ENCODE measurements at regions not wholly inside any gene's neighbourhood (a gene's known extent, or its start where the extent isn't known, plus 50 kb on each side); places are given as distances from the start of the nearest gene placed in this dataset.

GRCh38 chr9:109593612-109594011, 95.5 kb upstream of the PTPN3 start:
- intact Hi-C loops (cut with micrococcal nuclease; ENCODE audit: unreplicated experiment), result no loop called here
- Histone ChIP-seq H3K27me3 (replicated peaks; ENCODE audit: insufficient read depth, low read depth, low read length, poor library complexity) (no peaks in the 10 kb centered on the region), H3K9me3 (ENCODE audit: low read depth, low read length, poor library complexity, severe bottlenecking) (no peaks in the 10 kb centered on the region), H3K4me1 (ENCODE audit: insufficient read depth, low read length, poor library complexity, severe bottlenecking) (no peaks in the 10 kb centered on the region), H3K36me3 (ENCODE audit: insufficient read depth, low read length, poor library complexity, severe bottlenecking) (no peaks in the 10 kb centered on the region), H3K4me3 (ENCODE audit: low read depth, low read length, poor library complexity, severe bottlenecking) (no peak overlapping the region), H3K27ac (ENCODE audit: low read depth, low read length, poor library complexity, severe bottlenecking) (no peak overlapping the region)
- no TSS peak for BruUV-seq (replicated peaks)
- no peak for DNase-seq (ENCODE audit: low spot score)
- TF ChIP-seq EZH2 (IDR thresholded peaks at IDR 0.05; ENCODE audit: borderline replicate concordance, low read depth, low read length, poor library complexity, severe bottlenecking) (no peak), CTCF (conservative IDR thresholded peaks at IDR 0.05; ENCODE audit: low read depth, low read length) (no peak)
- ChIA-PET POLR2A (ENCODE audit: low non-redundant PET) (no interaction called here), CTCF (no interaction called here)

- TF ChIP-seq EZH2 (IDR thresholded peaks at IDR 0.05; ENCODE audit: borderline replicate concordance, low read depth, low read length, poor library complexity, severe bottlenecking) (no peak), CTCF (conservative IDR thresholded peaks at IDR 0.05; ENCODE audit: low read depth, low read length) (no peak)
- no peak overlapping the region for H3K27ac ChIP-seq (ENCODE audit: low read depth, low read length, poor library complexity, severe bottlenecking)
- no peak overlapping the region for H3K4me3 ChIP-seq (ENCODE audit: low read depth, low read length, poor library complexity, severe bottlenecking)
- ChIA-PET CTCF (no interaction called here), POLR2A (ENCODE audit: low non-redundant PET) (no interaction called here)
- intact Hi-C loops (cut with micrococcal nuclease; ENCODE audit: unreplicated experiment), result no loop called here
- H3K36me3 ChIP-seq (ENCODE audit: insufficient read depth, low read length, poor library complexity, severe bottlenecking), result no peaks in the 10 kb centered on the region
- DNase-seq (ENCODE audit: low spot score), result no peak
- no TSS peak for BruUV-seq (replicated peaks)
- no peaks in the 10 kb centered on the region for H3K27me3 ChIP-seq (replicated peaks; ENCODE audit: insufficient read depth, low read depth, low read length, poor library complexity)
- H3K4me1 ChIP-seq (ENCODE audit: insufficient read depth, low read length, poor library complexity, severe bottlenecking), result peaks cover 3% of the 10 kb centered on the region
- no peaks in the 10 kb centered on the region for H3K9me3 ChIP-seq (ENCODE audit: low read depth, low read length, poor library complexity, severe bottlenecking)
These were observed 99.4 kb upstream of the PTPN3 start for GRCh38 chr9:109597496-109597895.

- DNase-seq (ENCODE audit: low spot score), result no peak
These were observed 101.0 kb upstream of the PTPN3 start for GRCh38 chr9:109599131-109599530.

More at GRCh38 chr9:109599131-109599530, 101.0 kb upstream of the PTPN3 start:
- H3K27me3 ChIP-seq (replicated peaks; ENCODE audit: insufficient read depth, low read depth, low read length, poor library complexity), result no peaks in the 10 kb centered on the region
- POLR2A ChIA-PET (ENCODE audit: low non-redundant PET), result no interaction called here
- TF ChIP-seq CTCF (conservative IDR thresholded peaks at IDR 0.05; ENCODE audit: low read depth, low read length) (no peak), EZH2 (IDR thresholded peaks at IDR 0.05; ENCODE audit: borderline replicate concordance, low read depth, low read length, poor library complexity, severe bottlenecking) (no peak)
- no peaks in the 10 kb centered on the region for H3K9me3 ChIP-seq (ENCODE audit: low read depth, low read length, poor library complexity, severe bottlenecking)
- H3K36me3 ChIP-seq (ENCODE audit: insufficient read depth, low read length, poor library complexity, severe bottlenecking), result no peaks in the 10 kb centered on the region
- peaks cover 9% of the 10 kb centered on the region for H3K4me1 ChIP-seq (ENCODE audit: insufficient read depth, low read length, poor library complexity, severe bottlenecking)
- BruUV-seq (replicated peaks), result no TSS peak
- H3K27ac ChIP-seq (ENCODE audit: low read depth, low read length, poor library complexity, severe bottlenecking), result no peak overlapping the region
- H3K4me3 ChIP-seq (ENCODE audit: low read depth, low read length, poor library complexity, severe bottlenecking), result no peak overlapping the region
- intact Hi-C loops (cut with micrococcal nuclease; ENCODE audit: unreplicated experiment), result no loop called here
- CTCF ChIA-PET, result no interaction called here
